Suppressor macrophage treated with lipopolysaccharide for 1 hour (primary cell): ENCODE measurements at regions not wholly inside any gene's neighbourhood (a gene's known extent, or its start where the extent isn't known, plus 50 kb on each side); places are given as distances from the start of the nearest gene placed in this dataset.

Experiments
- DNase-seq, 3 donors: peaks; one replicate each; pipeline ENCODE4 v3.0.0-alpha.2; 2020 to 2022

- no peak for DNase-seq
Measured at GRCh38 chr19:31903979-31904378, 441.4 kb upstream of the ZNF507 start.

DNA sequence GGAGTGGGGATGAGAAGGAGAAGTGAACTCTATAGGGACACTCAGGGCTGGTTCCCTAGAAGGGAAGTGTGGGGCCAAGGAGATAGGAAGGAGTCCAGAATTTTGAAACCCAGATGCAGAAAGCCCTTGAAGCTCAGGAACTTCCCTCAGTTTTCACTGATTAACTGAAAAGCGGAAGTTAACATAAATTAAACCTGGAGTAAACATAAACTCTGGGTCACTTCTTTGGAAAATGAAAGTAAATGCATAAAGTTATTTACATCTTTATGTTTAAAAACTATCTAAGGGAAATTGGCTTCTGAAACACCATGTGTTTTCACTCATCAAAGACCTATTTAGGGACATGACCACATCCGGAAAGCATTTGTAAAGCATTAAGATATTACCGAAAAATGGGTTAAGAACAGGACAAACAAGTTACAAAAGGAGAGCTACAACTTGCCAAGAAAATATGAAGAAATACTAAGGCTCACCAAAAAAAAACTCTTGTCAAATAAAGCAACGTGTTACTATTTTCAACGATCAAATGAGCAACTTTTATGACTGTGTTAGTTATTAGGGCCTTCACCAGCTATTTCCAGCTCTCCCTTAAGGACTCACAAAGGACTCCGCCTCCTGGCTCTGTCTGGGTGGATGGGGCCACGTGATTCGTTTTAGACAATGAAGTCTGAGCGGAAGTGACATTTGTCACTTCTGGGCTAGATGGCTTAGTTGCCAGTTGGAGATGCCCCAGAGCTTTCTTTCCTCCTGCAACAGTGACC lies 439.1 kb upstream of the ZNF507 start:
- peak; percentile 50 to 59 (median 52) for DNase-seq

DNA sequence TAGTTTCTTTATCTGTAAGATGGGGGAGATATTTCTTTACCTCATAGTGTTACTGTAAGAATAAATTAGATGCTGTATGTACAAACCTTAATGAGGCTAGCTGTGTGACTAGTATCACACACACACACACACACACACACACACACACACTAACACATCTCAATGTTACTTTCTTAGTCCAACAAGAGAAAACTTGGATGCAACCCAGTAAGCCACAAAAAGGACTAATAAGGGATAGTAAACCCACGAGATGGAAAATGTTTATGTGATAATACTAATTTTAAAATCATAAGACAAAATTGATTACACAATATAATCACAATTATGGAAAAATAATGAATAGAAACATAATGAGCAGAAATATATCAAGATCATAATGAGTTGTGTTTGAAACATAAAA lies 437.7 kb upstream of the ZNF507 start:
- no peak for DNase-seq

- peak in 2 of 3 donors; percentile 21 to 27 for DNase-seq
Measured at GRCh38 chr19:31908080-31908479, 437.3 kb upstream of the ZNF507 start.

- DNase-seq = no peak
Measured at GRCh38 chr19:31908496-31909225, 436.7 kb upstream of the ZNF507 start.

- DNase-seq = no peak
Measured at GRCh38 chr19:31910224-31910623, 435.2 kb upstream of the ZNF507 start.

GRCh38 chr19:31911577-31911976 lies 433.8 kb upstream of the ZNF507 start:
- no peak for DNase-seq

DNA sequence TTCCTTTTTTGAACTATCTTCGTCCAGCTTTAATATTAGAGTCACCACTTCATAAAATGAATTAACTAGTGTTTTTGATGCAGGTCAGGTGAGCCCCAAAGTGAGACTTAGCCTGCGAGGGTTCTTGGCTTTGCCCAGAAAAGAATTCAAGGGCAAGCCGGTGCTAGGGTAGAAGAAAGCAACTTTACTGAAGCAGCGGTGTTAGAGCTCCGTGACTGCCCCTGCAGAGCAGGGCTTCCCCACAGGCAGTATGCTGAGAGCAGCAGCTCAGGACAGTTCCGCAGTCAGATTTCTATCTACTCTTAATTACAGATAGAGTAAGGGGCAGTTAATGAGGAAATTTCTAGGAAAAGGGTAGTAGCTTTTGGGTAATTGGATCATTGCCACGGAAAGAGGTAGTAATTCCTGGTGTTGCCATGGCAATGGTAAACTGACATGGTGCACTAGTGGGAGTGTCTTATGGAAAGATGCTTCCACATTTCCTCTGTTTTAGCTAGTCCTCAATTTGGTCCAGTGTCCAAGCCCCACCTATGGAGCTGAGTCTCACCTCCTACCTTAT lies 432.2 kb upstream of the ZNF507 start:
- DNase-seq = no peak

GRCh38 chr19:31930401-31930800 lies 415.0 kb upstream of the ZNF507 start:
- no peak for DNase-seq

DNA sequence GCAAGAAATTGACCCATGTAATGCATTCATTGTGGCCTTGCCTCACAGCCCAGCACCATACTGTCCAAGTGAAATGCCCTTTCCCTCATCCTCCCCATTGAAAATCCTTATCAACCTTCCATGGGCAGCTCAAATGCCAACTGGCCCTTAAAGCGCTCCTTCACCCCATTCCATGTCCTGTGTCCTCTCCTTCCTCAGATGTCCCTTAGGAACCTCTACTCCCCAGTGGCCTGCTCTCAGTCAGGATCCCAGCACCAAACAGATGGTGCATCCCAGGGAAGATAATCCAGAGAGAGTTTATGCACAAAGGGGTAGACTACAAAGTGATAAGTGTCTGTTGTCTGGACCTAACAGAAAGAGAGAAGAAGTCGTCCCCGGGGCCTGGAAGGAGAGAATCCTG lies 407.4 kb upstream of the ZNF507 start:
- no peak for DNase-seq

DNA sequence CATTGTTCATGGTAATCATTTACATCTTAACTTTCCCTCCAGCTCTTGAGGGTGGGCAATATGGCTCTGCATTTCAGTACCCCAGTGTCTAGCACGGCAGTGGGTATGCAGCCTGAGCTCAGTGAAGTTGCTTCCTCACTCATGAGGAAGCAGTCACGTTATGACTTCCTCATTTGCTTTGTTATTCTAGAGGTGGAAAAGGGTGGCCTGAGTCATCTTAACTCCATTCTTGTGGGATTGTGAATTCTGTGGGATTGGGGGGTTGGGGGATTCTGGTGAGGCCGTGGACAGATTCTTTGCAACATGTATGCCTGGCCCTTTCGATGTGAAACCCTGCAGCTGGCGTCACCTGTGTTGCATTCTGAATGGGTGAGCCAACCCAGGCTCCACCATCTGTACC lies 406.7 kb upstream of the ZNF507 start:
- DNase-seq = peak; percentile 27 to 45 (median 29)

DNA sequence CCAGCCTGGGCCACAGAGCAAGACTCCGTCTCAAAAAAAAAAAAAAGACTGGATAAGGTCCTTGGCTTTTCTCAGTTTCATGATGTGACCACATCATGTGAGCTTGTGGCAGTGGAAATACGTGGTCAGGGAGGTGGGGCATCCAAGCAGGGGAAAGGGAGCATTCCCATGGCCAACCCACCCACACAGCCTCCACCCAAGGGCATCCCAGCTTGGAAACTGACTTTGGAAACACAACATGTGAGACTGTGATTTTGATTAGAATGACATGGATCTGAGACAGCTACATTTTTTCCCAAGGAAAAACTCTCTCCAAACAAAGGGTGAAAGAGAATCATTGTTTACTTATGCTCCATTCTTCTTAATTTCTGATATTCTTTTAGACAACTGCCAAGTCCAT lies 405.0 kb upstream of the ZNF507 start:
- no peak for DNase-seq

GRCh38 chr19:31943191-31943661 lies 402.2 kb upstream of the ZNF507 start:
- no peak for DNase-seq

DNA sequence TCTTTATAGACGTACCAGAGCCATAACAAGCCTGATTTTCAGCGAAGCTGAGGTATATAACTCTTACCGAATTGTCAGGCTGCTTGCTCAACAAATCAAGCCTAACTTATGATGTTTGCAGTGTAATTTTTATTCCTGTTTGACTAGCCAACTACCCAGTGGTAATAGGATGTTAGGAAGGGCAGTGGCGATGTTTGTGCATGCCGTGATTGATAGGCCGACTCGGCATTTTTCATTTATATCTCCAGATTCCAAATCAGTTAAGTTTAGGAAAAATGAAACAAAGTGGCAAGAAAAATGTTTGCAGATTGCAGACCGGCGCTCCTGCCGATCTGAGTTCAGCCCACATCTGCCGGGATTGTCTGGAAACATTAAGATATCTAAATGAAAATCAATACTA lies 401.6 kb upstream of the ZNF507 start:
- no peak for DNase-seq

- DNase-seq = no peak
Measured at GRCh38 chr19:31944326-31944725, 401.1 kb upstream of the ZNF507 start.

- DNase-seq = no peak
Measured at GRCh38 chr19:31946491-31946890, 398.9 kb upstream of the ZNF507 start.

GRCh38 chr19:31947436-31948115 lies 397.8 kb upstream of the ZNF507 start:
- DNase-seq = no peak

- no peak for DNase-seq
Measured at GRCh38 chr19:31952693-31953092, 392.7 kb upstream of the ZNF507 start.

DNA sequence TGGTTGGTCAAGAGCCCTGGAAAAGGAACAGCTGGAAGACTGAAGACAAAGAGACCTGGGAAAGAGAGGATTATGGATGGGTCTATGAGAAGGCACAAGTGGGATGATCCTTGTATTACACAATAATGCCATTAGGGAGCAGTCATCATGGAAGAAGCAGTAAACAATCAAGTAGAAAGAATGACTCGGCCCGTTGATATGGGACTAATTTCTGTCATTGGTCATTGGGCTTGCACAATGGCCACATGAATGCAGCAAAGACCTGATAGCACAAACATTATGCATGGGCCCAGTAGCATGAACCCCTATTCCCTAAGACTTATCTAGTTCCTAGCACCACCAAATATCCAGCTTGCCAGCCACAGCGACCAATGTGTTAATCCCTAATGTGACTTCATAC lies 390.3 kb upstream of the ZNF507 start:
- DNase-seq = no peak

- no peak for DNase-seq
Measured at GRCh38 chr19:31955884-31956283, 389.5 kb upstream of the ZNF507 start.

DNA sequence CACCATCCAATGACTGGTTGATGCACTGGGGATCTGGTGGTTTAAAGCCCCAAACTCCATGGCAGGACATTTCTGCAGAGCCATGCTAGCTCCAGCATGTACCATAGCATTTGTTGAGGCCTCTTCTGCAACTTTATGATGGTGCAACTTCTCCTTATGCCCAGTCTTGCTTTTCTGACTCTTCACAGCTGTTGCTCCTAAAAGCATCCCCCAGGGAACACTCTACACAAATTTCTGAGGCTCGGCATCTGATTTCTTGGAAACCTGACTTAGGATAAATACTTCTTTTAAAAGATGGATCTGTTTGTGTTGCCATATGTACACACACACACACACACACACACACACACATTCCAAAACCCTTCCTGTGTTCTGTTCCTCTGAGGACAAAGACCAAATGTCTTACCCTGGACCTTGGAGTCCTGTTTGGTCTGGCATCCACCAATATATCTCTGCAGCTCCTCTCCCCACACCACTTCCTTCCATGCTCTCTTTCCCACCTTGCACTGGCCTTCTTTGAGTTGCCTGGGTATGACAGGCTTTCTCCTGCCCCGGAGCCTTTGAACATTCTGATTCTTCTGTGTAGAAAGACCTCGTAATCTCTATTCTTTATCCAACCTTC lies 388.5 kb upstream of the ZNF507 start:
- no peak for DNase-seq

DNA sequence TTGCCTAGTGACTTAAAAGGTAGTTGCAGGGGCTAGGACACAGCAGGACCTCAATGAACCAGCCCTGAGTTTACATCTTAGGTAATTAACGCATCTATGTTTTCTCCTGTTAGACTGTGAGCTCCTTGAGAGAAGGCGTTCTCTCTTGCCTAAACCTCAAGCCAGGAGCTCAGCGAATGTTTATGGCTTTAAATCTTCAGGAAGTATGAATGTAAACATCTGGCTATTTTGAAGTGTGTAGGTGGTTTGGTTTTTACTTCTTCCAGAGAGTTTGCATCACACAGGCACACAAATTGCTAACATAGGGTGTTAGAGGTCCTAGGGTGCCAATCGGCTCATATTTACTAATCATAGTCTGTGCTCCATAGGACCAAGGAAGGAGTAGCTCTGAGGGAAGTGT lies 387.7 kb upstream of the ZNF507 start:
- no peak for DNase-seq

- no peak for DNase-seq
Measured at GRCh38 chr19:31959527-31960018, 385.8 kb upstream of the ZNF507 start.
